Parathyroid adenoma (tissue), 2 donors: ENCODE measurements at regions not wholly inside any gene's neighbourhood (a gene's known extent, or its start where the extent isn't known, plus 50 kb on each side); places are given as distances from the start of the nearest gene placed in this dataset.

ENCODE experiments used
- H2AFZ ChIP-seq: fragments of 300-600 bp; sonication (generic); one replicate; pipeline ENCODE4 v1.7.0; 2017; ENCODE audit warnings: antibody characterized with exemption, mild to moderate bottlenecking
- H3K27ac ChIP-seq: fragments of 300-600 bp; sonication (generic); one replicate; pipeline ENCODE4 v1.7.0; 2017
- H3K27me3 ChIP-seq: fragments of 300-600 bp; sonication (generic); one replicate; pipeline ENCODE4 v1.7.0; 2017; ENCODE audit warnings: low read length; ENCODE audit not compliant: control insufficient read depth, insufficient read depth
- H3K36me3 ChIP-seq: fragments of 300-600 bp; sonication (generic); one replicate; pipeline ENCODE4 v1.7.0; 2017; ENCODE audit warnings: low read length; ENCODE audit not compliant: control insufficient read depth, insufficient read depth
- H3K4me1 ChIP-seq: fragments of 300-600 bp; sonication (generic); one replicate; pipeline ENCODE4 v1.7.0; 2017; ENCODE audit warnings: control low read depth
- H3K4me2 ChIP-seq: fragments of 300-600 bp; sonication (generic); one replicate; pipeline ENCODE4 v1.7.0; 2017; ENCODE audit warnings: low read length
- H3K4me3 ChIP-seq: fragments of 300-600 bp; sonication (generic); one replicate; pipeline ENCODE4 v1.7.0; 2017; ENCODE audit warnings: low read depth, low read length
- H3K79me2 ChIP-seq: fragments of 300-600 bp; sonication (generic); one replicate; pipeline ENCODE4 v1.7.0; 2017; ENCODE audit warnings: control low read depth
- H3K9ac ChIP-seq: fragments of 300-600 bp; sonication (generic); one replicate; pipeline ENCODE4 v1.7.0; 2017; ENCODE audit warnings: mild to moderate bottlenecking
- H3K9me3 ChIP-seq: fragments of 300-600 bp; sonication (generic); one replicate; pipeline ENCODE4 v1.7.0; 2017; ENCODE audit warnings: low read length; ENCODE audit not compliant: control insufficient read depth
- TF ChIP-seq, protein P1 (sequence below): fragments of 300-600 bp; sonication (generic); IDR thresholded peaks from one replicate; pipeline ENCODE4 v1.7.0; 2017; ENCODE audit warnings: antibody characterized with exemption, mild to moderate bottlenecking
- donor health status: primary hyperparathyroidism.

DNA sequence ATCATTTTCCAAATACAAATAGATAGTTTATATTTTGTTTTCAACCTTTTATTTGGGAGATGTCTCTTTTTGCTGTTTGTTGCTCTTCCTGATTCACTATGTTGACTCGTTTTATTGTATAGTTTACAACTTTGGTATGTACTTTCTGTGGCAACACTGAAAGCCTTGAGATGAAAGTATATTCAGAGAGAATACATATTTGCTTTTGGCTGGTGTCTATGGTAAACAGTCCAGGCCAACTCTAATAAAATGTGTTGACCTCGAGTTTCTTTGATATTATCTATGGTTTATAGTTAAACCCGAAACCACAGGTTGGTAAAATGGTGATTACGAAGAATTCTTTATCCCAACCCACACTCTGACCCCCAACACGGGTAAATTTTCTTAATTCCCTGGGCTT, 919.6 kb upstream of the MAP3K7 start:
- TF ChIP-seq, protein P1, sequence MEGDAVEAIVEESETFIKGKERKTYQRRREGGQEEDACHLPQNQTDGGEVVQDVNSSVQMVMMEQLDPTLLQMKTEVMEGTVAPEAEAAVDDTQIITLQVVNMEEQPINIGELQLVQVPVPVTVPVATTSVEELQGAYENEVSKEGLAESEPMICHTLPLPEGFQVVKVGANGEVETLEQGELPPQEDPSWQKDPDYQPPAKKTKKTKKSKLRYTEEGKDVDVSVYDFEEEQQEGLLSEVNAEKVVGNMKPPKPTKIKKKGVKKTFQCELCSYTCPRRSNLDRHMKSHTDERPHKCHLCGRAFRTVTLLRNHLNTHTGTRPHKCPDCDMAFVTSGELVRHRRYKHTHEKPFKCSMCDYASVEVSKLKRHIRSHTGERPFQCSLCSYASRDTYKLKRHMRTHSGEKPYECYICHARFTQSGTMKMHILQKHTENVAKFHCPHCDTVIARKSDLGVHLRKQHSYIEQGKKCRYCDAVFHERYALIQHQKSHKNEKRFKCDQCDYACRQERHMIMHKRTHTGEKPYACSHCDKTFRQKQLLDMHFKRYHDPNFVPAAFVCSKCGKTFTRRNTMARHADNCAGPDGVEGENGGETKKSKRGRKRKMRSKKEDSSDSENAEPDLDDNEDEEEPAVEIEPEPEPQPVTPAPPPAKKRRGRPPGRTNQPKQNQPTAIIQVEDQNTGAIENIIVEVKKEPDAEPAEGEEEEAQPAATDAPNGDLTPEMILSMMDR: no peak
- H3K79me2 ChIP-seq: no peaks in the 10 kb centered on the region

DNA sequence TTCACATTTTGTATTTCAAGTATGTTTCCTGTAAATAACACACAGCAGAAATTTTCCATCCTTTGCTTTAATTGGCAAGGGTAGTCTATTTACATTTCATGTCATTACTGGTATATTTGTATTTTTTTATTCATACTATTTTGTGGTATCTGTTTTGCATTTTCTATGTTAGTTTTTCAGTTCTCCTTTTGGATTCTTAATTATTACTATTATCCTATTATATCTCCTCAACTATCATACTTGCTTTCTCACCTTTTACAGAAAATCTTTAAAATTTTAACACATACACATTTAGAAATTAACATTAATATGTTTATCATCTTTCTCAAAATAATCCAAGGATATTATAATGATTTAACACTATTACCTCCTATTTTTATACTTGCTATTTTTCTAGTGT, 918.3 kb upstream of the MAP3K7 start:
- Histone ChIP-seq H3K4me2 (no peak overlapping the region), H3K9ac (no peak overlapping the region), H3K4me1 (no peaks in the 10 kb centered on the region), H3K27me3 (no peaks in the 10 kb centered on the region), H3K79me2 (no peaks in the 10 kb centered on the region), H3K4me3 (no peak overlapping the region), H3K36me3 (no peaks in the 10 kb centered on the region), H3K9me3 (no peaks in the 10 kb centered on the region), H2AFZ (no peak overlapping the region), H3K27ac (no peak overlapping the region)
- TF ChIP-seq, protein P1: no peak

More for the DNA sequence above, 919.6 kb upstream of the MAP3K7 start:
- H3K27ac ChIP-seq: no peak overlapping the region
- no peak overlapping the region for H2AFZ ChIP-seq
- H3K4me2 ChIP-seq: no peak overlapping the region
- no peak overlapping the region for H3K9ac ChIP-seq
- no peaks in the 10 kb centered on the region for H3K4me1 ChIP-seq
- no peaks in the 10 kb centered on the region for H3K27me3 ChIP-seq
- H3K4me3 ChIP-seq: no peak overlapping the region
- no peaks in the 10 kb centered on the region for H3K9me3 ChIP-seq
- no peaks in the 10 kb centered on the region for H3K36me3 ChIP-seq

DNA sequence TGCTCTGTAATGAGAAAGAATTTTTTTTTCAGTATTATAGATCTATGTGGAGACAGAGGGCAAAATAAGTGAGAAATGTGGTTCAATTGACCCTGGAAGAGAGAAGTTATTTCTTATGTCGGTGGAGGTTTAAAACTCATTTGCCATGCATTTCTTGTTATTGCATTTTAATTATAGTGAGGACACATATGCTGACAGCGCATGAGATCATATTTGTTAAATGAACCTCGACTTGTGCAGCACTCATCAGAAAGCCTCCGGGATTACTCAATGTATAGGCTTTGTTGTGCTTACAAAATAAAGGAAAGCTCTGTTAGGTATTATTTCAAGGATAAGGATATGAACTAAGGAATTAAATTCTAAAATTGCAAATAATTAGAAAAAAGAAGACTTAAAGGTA, 915.1 kb upstream of the MAP3K7 start:
- Histone ChIP-seq H2AFZ (no peak overlapping the region), H3K9ac (no peak overlapping the region), H3K27me3 (no peaks in the 10 kb centered on the region), H3K27ac (no peak overlapping the region), H3K4me3 (no peak overlapping the region), H3K4me1 (no peaks in the 10 kb centered on the region), H3K9me3 (no peaks in the 10 kb centered on the region), H3K36me3 (no peaks in the 10 kb centered on the region), H3K4me2 (no peak overlapping the region), H3K79me2 (no peaks in the 10 kb centered on the region)
- TF ChIP-seq, protein P1: no peak

DNA sequence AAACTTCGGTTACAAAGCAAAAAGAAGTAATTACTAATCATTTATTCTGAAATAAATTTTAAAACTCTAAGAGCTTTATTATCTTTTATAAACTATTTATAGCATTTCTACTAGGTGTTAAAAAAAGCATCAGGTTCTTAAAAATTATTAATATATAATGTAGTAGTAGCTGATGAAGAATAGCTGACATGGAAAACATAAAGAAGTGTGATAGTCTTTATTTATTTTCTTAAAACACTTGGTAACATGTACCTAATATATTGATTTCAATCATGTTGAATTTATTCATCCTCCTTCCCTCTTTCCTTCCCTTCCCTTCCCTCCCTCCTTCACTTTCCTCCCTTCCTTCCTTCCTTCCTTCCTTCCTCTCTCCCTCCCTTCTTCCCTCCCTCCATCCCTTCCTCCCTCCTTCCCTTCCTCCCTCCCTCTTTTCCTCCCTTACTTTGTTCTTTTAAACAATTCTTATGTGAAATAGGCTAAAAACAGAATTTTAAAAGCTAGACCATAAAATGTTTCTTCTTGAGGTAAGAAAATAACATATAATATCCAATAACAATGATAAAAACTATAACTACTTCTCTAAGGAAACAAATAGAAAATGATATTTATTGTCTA, 913.9 kb upstream of the MAP3K7 start:
- Histone ChIP-seq H3K27me3 (no peaks in the 10 kb centered on the region), H3K9ac (no peak overlapping the region), H3K36me3 (no peaks in the 10 kb centered on the region), H3K4me2 (no peak overlapping the region), H2AFZ (no peak overlapping the region), H3K4me1 (no peaks in the 10 kb centered on the region), H3K79me2 (no peaks in the 10 kb centered on the region), H3K27ac (no peak overlapping the region), H3K4me3 (no peak overlapping the region), H3K9me3 (no peaks in the 10 kb centered on the region)
- TF ChIP-seq, protein P1: no peak

DNA sequence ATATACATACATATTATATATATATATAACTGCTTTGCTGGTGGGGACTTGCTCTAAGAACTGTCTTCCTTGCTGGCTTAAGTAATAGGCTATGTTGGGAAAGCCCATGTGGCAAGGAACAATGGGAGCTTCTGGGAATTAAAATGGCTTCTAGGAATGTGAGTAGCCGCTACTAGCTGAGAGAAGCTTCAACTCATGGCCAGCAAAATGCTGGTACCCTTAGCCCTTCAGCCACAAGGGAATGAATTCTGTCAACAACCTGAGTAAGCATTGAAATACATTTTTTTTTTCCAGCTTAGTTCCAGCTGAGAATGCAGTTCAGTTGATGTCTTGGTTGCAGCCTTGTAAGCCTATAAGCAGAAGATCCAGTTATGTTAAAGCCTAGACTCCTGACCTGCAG, 911.7 kb upstream of the MAP3K7 start:
- Histone ChIP-seq H3K4me1 (no peaks in the 10 kb centered on the region), H3K27ac (no peak overlapping the region), H3K36me3 (no peaks in the 10 kb centered on the region), H3K79me2 (no peaks in the 10 kb centered on the region), H3K9ac (no peak overlapping the region), H3K4me2 (no peak overlapping the region), H3K4me3 (no peak overlapping the region), H2AFZ (no peak overlapping the region), H3K27me3 (no peaks in the 10 kb centered on the region), H3K9me3 (no peaks in the 10 kb centered on the region)
- TF ChIP-seq, protein P1: no peak
